HG03060 (cell line): ENCODE measurements at regions not wholly inside any gene's neighbourhood (a gene's known extent, or its start where the extent isn't known, plus 50 kb on each side); places are given as distances from the start of the nearest gene placed in this dataset.

Experiments used
- ATAC-seq: cut with Tn5 transposase; IDR thresholded peaks from one replicate; pipeline ENCODE4 v1.9.1; 2021; ENCODE audit warnings: low read depth, moderate number of reproducible peaks; ENCODE audit not compliant: unreplicated experiment

- no peak for ATAC-seq
These were observed 446.9 kb downstream of the GRXCR1 start for GRCh38 chr4:43339435-43339834.

GRCh38 chr4:43341741-43342140 lies 449.2 kb downstream of the GRXCR1 start:
- ATAC-seq: no peak

GRCh38 chr4:43343298-43343697 lies 450.8 kb downstream of the GRXCR1 start:
- no peak for ATAC-seq

GRCh38 chr4:43345323-43345925 lies 452.9 kb downstream of the GRXCR1 start:
- ATAC-seq: no peak

GRCh38 chr4:43348591-43348990 lies 456.1 kb downstream of the GRXCR1 start:
- ATAC-seq: no peak

GRCh38 chr4:43351970-43352806 lies 459.7 kb downstream of the GRXCR1 start:
- ATAC-seq: no peak

- no peak for ATAC-seq
These were observed 460.3 kb downstream of the GRXCR1 start for GRCh38 chr4:43352859-43353258.

- ATAC-seq: no peak
These were observed 461.0 kb downstream of the GRXCR1 start for GRCh38 chr4:43353552-43353951.

- ATAC-seq: no peak
These were observed 464.3 kb downstream of the GRXCR1 start for GRCh38 chr4:43356786-43357185.

- no peak for ATAC-seq
These were observed 464.9 kb downstream of the GRXCR1 start for GRCh38 chr4:43357252-43357974.

- ATAC-seq: no peak
These were observed 467.8 kb downstream of the GRXCR1 start for GRCh38 chr4:43360296-43360695.

GRCh38 chr4:43362875-43363636 lies 470.5 kb downstream of the GRXCR1 start:
- no peak for ATAC-seq

- ATAC-seq: no peak
These were observed 476.6 kb downstream of the GRXCR1 start for GRCh38 chr4:43369036-43369594.

- no peak for ATAC-seq
These were observed 480.7 kb downstream of the GRXCR1 start for GRCh38 chr4:43373201-43373600.

- no peak for ATAC-seq
These were observed 481.8 kb downstream of the GRXCR1 start for GRCh38 chr4:43374216-43374751.

- ATAC-seq: no peak
These were observed 486.5 kb downstream of the GRXCR1 start for GRCh38 chr4:43379016-43379415.

GRCh38 chr4:43380093-43380492 lies 487.6 kb downstream of the GRXCR1 start:
- ATAC-seq: no peak

- ATAC-seq: no peak
These were observed 498.6 kb downstream of the GRXCR1 start for GRCh38 chr4:43391069-43391468.

GRCh38 chr4:43394976-43395375 lies 502.5 kb downstream of the GRXCR1 start:
- ATAC-seq: no peak

GRCh38 chr4:43399726-43400125 lies 507.2 kb downstream of the GRXCR1 start:
- no peak for ATAC-seq
